ENCODE measurements at regions not wholly inside any gene's neighbourhood (a gene's known extent, or its start where the extent isn't known, plus 50 kb on each side); places are given as distances from the start of the nearest gene placed in this dataset.

- TF ChIP-seq CTCF (IDR thresholded peaks at IDR 0.05): no peak
- no peak for TF ChIP-seq POLR2A (IDR thresholded peaks at IDR 0.05)
Measured at GRCh38 chr5:167488371-167488770, 803.1 kb upstream of the WWC1 start.
